Ammon's horn (tissue), 1 donor: ENCODE measurements at regions not wholly inside any gene's neighbourhood (a gene's known extent, or its start where the extent isn't known, plus 50 kb on each side); places are given as distances from the start of the nearest gene placed in this dataset.
"Not testable (repeated sequence)": the region's sequence is repeated elsewhere in the genome, so short reads cannot be mapped to it uniquely, and the experiment has no call there.

Experiments used
- DNase-seq: peaks from one replicate; pipeline ENCODE4 v3.0.0-alpha.2; 2016; ENCODE audit warnings: low spot score

DNA sequence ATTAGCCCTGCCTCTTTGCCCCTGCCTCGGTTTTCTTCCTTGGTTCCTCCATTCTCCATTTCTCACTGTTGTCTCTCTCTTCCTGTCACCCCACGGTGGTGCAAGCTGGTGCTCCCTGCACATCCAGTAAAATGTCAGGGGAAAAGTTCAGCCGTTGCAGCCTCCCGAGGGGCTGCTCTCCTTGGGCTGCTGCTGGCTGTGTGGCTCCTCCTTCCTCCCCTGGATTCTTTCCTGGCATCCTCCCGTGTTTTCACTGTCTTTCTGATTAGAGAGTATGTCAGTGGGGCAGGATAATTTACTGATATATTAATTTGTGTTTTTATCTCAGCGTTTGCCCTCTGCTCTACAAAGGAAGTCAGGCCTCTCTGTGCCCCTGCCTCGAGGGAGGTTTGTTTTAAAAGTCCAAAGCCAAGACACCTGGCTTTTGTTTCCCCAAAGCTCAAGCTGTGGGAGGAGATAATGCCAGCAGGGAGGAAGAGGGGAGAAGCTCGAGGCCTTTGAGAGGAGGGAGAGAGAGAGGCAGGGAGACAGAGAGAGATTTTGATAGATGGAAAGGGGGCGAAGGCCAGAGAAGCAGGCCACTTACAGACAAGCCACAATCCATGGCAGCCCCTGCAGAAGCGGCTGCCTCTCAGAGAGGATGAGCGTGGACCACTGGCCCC lies 150.3 kb upstream of the NR2F2 start:
- DNase-seq, result no peak

DNA sequence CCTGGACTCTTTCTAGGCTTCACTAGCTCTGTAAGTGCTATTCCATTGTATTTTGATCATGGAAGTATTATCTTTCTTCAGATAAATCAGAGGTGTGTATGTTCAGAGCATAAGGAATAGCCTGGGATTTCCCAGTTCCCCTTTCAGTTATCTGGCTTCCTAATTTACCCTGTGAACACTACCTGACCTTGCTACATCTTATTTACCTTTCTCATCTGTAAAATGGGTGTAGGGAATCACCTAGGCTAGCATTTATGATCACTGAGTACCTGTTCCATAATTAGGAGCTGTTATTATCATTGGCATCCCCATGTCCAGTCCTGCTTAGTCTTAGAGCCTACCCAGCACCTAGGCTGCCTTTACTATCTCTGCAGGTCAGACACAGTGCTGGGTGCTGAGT lies 149.3 kb upstream of the NR2F2 start:
- no peak for DNase-seq

DNA sequence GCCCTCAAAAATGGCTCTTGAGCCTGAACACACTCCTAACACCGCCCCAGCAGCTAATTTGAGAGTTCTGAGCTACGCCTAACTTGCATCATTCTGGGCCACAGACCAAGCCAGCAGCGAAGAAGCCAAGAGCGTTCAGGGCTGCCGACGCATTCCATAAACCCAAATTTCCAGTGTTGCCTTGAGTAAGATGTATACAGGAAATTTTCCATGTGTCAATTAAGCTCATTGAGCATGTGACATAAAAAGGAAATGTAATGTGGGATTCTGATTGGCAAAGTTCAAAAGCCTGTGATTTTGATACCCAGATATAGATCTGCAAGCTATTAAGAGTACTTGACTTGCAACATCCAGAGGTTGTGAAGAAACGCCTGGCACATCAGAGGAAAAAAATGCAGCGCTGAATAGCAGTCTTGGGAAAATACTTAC lies 148.6 kb upstream of the NR2F2 start:
- DNase-seq, result no peak

DNA sequence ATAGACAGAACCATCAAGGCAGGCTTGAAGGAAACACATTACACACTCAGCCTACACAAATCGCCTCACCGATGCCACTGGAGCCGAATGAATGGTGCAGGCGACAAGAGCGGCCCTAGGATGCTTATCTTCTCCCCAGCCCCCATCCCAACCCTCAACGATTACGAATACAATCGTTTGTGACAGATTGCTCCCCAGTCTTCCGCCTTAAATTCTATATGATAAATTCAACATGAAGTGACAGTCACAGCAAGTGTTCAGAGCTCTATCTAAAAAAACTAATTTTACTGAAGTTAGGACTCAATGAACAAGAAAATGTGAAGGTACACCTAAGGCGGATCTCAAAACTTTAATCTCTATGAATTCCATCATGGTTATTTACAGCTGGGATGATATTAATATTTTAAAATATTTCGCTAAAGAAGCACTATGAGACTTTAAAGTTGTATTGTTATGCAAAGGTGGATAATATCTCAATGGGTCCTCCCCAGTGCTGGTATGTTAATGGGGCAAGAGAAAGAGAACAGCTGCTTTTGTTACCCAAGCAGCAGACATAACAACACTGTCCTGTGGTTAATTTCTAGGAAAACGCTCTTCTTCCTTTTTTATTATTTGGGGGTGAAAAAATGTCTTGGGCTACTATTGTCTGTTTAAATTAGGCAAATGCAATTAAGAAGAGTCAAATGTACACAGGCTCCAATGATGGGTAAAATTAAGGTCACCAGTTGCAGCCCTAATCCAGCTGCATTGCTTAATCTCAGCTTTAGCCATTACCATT lies 147.6 kb upstream of the NR2F2 start:
- no peak for DNase-seq

GRCh38 chr15:96183514-96183850 lies 147.0 kb upstream of the NR2F2 start:
- DNase-seq, result no peak

DNA sequence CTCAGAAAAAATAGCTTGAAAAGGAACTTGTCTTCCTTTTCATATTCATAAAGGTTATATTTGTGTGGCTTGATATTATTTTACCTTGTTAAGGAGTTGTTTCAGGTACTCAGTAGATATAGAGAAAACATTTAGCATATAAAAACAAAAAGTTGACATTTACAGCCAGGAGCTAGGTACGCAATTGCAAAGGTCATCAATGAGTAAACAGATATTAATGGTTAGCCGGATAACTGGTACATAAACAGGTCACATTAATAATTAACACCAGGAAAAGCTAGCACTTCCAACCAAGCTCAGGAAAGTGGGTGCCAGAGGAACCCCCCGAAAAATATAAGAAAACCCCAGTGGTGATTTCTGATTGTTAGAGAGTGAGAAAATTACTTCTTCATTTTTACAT lies 146.6 kb upstream of the NR2F2 start:
- DNase-seq, result no peak

DNA sequence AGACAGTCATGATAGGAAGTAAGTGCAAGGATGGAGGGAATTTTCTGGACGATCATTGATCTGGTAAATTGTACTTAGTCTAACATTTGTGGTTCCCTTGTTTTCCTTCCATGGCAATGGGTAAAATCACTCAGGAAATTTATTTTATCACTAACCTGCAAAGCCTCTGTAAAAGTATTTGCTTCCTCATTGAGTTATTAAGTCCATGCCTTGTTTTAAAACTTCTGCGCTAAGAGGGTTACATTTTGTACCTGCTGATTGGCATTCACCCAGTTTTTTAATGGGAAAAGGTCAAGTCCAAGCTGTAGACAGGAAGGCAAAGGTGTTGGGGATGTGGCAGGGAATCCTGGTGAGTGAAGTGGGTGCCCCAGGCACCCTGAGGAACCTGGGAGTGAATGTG lies 146.2 kb upstream of the NR2F2 start:
- DNase-seq, result no peak

GRCh38 chr15:96186105-96186504 lies 144.4 kb upstream of the NR2F2 start:
- DNase-seq, result no peak

DNA sequence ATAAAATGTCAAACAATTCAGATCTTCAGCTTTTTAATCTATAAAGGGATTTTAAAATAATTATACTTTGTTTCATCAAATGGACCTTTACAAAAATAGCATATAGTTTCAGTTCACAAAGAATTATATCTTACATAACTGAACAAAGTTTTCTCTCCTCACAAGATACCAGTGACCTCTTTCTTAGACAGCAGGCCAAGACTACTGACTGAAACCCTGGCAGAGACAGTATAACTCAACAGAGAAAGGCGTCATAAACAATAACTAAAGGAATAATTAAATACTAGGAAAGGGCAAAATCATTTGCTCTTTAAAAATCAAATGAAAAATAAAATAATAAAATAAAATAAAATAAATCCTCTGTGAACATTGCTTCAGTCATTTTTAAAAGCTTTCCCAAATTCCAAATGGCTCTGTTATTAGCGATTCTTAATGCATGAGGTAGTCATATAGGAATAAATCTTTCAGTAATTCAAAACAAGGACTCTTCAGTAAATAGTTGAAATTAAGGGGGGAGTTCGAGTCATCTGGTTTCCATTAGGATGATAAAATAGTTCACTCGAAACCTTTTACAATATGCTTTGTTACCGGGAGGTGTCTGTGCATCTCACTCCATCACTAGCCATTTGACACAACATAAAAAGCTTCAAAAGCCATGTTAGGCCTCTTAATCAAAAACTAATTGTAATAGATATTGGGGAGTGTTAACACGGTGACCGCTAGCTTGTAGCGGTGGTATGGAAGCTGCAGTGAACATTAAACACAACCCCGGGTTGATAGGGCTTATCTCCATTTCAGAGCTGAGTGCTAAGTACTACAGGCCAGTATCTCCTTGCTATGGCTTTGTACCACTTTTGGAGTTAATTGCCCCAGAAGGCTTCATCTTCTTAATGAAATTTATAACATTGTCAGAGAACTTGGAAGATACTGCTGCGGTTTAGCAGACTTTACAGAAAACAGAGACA lies 142.9 kb upstream of the NR2F2 start:
- DNase-seq, result no peak

- DNase-seq, result no peak
Observed at GRCh38 chr15:96197721-96198120, 132.8 kb upstream of the NR2F2 start.

DNA sequence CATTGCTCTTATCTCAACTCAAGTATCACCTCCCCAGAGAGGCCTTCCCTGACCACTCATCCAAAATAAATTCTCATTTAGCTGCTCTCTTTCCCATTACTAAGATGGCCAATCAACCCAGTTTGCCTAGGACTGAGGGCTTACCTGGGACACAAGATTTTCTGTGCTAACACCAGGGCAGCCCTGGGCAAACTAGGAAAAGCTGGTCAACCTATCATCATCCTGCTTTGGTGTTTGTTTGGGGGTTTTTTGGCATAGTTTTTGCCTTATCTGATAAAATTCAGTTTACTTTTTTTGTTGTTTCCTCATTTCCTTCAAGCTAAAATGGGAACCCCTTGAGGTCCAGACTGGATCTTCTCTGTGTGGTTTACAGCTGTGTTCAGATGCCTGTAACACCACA lies 131.4 kb upstream of the NR2F2 start:
- DNase-seq, result no peak

DNA sequence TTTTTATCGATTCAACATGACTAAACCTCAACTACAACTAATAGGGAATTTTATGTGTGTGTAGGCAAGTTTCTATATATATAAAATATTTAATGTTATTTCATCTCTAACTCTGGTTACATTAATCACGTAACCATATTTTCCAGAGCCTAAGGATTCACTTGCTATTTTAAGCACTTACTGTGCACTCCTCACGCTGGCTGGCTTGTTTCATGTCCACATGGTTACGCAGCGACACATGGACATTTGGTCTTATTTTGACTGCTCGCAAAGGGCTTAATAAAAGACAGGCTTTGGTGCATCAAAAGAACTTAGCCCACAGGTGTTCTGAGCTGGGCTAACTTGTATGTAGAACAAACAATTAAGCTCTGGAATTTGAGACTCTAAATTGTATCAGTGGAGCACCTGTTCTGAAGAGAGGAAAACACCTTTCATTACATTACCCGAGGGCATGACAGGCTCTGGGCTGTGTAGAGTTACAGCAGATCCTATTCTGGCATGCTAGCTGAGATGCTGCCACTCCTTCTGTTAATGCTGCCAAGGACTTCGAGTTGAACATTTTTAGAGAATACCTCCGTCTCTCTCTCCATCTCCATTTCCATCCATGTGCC lies 130.0 kb upstream of the NR2F2 start:
- DNase-seq, result no peak

GRCh38 chr15:96201696-96202095 lies 128.8 kb upstream of the NR2F2 start:
- no peak for DNase-seq

- not testable (repeated sequence) for DNase-seq
Observed at GRCh38 chr15:96205588-96205987, 124.9 kb upstream of the NR2F2 start.

GRCh38 chr15:96207377-96208006 lies 123.0 kb upstream of the NR2F2 start:
- DNase-seq, result no peak

DNA sequence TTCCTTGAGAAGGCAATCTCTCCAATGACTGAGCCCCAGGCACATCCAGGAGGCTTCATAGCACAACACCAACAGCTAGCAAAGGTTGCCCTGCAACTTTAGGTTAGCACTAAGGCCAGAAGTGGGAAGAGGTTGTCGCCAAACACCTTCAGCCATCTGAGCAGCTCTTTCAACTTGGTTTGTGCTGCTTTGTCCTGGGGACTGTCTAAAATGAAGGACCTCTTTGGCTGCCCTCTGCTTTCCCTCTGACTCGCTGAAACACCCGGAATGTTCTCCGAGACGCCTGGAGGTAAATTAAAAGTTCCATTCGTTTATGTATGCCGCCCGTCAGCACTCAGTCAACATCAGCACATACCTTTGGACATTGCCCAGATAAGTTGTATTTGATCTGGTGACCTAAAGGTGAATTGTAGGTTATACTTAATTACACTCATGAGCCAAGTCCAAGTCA lies 121.2 kb upstream of the NR2F2 start:
- no peak for DNase-seq

- no peak for DNase-seq
Observed at GRCh38 chr15:96213045-96213444, 117.5 kb upstream of the NR2F2 start.

DNA sequence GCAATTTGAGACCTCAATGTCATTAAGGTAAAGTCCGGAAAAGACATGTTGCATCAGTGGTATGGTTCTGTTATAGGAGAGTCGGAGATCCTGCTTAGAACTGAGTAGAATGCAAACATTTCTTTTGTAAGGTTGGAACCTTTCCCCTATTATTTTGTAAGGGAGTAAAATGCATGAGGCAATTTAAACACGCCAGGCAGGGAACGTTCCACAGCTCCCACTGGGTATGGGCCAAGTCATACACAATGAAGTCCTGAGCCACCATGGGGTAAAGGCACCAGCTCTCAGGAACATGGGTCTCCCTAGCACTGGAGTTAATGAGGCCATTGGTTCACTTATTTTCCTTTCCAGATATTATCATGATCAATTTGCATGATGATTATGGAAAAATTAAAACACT lies 116.6 kb upstream of the NR2F2 start:
- no peak for DNase-seq

- DNase-seq, result not testable (repeated sequence)
Observed at GRCh38 chr15:96216481-96216880, 114.0 kb upstream of the NR2F2 start.

GRCh38 chr15:96217983-96218382 lies 112.5 kb upstream of the NR2F2 start:
- DNase-seq, result no peak

- DNase-seq, result no peak
Observed at GRCh38 chr15:96218623-96219455, 111.7 kb upstream of the NR2F2 start.
